CD4-positive, alpha-beta T cell treated with Interleukin-15 for 4 hours (primary cell): ENCODE measurements at regions not wholly inside any gene's neighbourhood (a gene's known extent, or its start where the extent isn't known, plus 50 kb on each side); places are given as distances from the start of the nearest gene placed in this dataset.

ENCODE experiments used
- DNase-seq: peaks from one replicate; pipeline ENCODE4 v3.0.0-alpha.2; 2020; ENCODE audit warnings: low spot score

GRCh38 chr2:126315828-126316227 is 340.1 kb upstream of the GYPC start:
- no peak for DNase-seq

DNA sequence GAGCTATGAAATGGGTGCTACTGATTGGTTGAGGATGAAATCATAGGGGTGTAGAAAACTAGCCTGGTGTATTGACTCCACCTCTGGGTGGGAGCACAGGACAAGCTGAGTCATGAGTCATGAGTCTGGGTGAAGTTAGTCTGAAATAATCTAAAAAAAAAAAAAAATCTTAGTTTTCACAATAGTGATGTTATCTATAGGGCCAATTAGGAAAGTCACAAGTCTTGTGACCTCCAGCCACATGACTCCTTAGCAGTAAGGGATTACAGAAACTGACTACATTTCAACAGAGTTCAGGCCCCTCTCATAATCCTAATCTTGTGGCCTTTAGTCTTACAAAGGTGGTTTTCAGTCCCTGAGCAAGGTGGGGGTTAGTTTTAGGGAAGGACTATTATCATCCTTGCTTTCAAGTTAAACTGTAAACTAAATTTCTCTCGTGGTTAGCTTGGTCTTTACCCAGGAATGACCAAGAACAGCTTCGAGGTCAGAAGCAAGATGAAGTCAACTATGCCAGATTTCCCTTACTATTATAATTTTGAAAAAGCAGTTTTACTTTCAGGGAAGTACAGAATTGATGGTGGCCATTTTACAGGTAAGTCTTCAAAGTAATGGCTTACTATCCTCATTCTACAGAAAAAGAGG is 338.0 kb upstream of the GYPC start:
- no peak for DNase-seq

DNA sequence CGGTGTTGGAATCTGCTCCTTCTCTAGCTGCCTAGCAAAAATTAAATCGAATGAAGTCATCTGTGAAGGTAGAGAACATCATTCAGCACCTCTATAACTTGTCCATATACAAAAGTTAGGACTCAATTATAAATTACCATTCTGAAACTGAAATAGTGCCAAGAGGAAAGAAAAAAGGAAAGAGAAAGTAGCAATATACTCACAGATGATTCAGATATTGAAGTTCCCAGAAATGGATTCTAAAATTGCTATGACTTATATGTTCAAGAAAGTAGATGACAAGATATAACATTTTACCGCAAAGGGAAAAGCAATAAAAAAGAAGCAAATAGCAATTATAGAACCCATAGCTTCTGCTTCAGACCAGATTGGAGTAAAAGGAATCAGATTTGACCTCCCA is 333.6 kb upstream of the GYPC start:
- no peak for DNase-seq

DNA sequence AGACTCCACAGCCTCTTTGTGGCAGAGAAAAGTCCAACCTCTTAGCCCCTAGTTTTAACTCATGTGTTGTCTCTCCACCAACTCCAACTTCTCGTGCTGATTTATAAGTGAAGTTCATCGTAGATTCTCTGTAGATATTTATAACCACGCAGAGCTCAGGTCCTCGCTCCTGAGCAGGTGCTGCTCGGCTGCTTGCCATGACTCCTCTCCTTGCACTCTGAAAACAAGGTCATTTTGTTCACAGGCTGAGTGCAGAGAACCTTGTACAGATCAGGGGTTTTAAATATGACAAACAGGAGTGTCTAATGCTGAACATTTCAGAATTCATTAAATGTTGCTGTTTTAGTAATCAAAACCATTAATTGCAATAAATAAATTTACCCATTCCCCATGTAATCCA is 330.8 kb upstream of the GYPC start:
- DNase-seq, result no peak

- DNase-seq, result no peak
Measured at GRCh38 chr2:126329173-126329572, 326.8 kb upstream of the GYPC start.

- DNase-seq, result no peak
Measured at GRCh38 chr2:126342457-126342856, 313.5 kb upstream of the GYPC start.

- no peak for DNase-seq
Measured at GRCh38 chr2:126343136-126343535, 312.8 kb upstream of the GYPC start.

DNA sequence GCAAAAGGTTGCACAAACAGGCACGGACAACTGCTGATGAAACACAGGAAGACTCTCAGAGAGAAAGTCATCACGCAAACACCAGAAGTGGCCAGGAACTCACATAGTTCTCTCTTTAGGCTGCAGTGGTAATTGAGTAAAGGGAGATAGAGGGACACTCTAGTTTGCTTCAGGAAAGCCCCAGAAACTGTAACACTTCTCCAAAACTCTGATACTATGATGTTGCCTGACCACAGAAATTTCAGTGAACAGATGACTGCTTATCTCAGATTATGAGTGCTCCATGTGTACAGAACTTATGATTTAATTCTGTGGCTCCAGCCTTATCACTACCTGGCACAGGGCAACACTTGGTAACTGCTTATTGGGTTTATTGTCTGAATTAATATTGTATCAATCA is 311.5 kb upstream of the GYPC start:
- no peak for DNase-seq

DNA sequence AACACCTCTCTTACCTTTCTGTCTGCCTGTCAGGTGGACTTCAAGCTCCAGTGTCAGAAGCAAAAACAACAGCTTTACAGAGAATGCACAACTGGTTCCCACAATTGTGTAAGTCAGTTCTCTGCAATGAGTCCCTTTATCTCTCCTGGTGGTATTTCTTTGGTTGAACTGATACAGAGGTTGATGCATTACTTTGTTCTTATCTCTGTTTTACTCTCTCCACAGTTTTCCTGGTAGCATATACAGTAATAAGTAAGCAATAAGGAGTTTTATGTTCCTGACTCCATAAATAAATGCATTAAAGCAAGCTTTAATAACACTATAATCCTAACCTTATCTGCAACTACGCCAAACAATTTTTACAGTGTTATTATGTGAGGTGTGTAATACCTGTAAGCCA is 310.3 kb upstream of the GYPC start:
- no peak for DNase-seq

DNA sequence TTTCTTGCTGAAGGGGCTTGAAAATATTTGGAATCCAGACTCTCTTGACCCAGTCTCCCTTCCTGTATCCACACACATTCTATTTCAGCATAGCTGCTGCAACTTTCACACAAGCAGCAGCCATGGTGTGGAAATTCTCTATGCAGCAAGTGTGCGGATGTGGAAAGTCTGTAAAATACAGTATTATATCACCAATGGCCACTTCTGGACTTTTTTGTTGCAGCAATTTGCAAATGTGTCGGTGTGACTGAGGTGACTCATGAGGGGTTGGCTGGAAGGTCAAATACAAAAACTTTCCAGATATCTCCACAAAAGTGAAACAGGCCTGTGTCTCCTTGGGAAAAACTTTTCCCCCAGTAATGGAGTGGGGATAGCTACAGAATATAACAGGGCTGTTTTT is 299.3 kb upstream of the GYPC start:
- no peak for DNase-seq

GRCh38 chr2:126358122-126358521 is 297.8 kb upstream of the GYPC start:
- DNase-seq, result no peak

DNA sequence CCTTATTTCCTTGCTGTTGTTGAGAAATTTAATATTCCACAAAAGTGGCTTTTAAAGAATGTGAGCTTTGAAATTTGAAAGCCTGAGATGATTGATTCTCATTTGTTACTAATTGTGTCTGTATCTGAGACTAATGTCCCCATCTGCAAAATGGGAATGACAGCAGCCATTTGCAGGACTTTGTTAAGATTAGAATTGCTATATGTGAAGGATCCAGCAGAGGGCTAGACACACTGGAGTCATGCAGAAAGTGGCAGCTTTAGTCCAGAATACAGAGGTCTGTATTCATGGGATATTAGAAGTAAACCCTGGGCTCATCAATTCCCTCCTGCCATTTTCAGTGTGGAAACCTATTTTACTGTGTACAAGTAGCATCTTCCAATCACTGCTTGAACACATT is 296.5 kb upstream of the GYPC start:
- peak; percentile 2 for DNase-seq

DNA sequence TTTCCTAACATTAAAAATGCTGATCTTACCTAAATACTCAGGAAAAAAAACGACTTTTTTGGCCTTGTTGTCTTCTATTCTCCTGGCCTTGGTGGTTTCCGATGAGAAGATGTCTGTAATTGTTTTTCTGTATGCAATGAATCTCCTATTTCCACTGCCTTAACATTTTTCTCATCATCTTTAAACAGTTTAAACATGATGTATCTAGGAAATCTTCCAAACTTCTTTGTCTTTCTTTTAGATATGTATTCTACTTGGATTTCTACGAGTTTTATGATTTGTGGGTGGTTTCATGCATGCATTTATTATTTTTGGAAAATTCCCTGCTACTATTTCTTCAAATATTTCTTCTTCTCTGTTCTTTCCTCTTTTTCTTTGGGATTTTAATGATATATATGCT is 288.6 kb upstream of the GYPC start:
- DNase-seq, result no peak

DNA sequence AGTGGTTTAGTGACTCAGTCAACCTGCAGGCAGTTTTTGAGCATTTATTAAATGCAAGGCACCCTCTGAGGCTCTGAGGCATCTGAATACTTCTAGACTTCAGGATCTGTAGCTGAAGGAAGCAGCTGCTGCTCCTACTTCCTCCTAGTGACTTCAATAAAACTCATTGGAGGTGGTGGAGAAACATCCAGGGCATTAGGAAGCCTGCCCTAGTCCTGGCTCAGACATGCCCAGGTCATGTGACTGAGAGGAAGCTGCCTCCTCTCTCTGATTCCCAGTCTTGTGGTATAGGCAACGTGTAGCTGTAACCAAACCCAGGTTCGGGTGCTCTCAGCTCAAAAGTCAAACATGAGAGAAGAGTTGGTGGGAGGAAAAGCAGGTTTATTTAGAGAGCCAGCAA is 287.2 kb upstream of the GYPC start:
- no peak for DNase-seq

GRCh38 chr2:126370201-126370600 is 285.8 kb upstream of the GYPC start:
- no peak for DNase-seq

DNA sequence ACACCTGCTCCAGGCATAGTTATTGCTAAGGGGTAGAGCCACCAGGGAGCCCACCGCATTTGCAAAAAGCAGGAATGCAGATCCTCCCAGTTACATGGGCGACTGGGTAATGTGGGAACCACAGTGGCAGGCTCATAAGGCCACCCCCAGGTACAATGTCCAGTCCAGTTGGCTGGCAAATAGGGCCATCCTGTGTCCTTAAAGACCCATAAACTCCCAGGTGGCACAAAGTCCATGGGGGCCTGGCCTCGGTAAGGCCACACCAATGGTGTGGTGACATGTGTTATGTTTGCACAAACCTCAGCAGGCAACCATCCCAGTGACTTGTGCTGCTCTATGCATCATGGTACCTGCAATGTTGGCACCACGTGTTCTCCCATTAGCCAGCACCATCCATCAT is 283.6 kb upstream of the GYPC start:
- DNase-seq, result no peak

GRCh38 chr2:126378176-126378575 is 277.8 kb upstream of the GYPC start:
- DNase-seq, result no peak

DNA sequence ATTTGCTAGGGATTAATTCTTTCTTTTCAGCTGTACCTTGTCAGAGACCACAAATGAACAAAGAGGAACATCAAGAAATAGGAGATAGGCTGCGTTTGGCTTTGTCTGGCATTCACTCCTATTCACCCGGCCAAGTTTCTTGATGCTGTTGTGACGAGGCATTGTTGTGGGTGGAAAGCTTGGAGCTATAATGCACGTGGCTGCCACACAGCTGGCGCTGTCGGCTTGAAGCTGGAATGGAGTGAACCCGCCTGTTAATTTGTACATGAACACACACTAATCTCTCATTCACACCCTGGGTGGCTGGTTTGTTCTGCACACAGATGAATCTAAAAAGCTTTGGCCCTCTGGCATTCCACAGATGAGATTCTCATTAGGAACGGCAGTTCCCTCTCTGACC is 274.9 kb upstream of the GYPC start:
- DNase-seq, result no peak

DNA sequence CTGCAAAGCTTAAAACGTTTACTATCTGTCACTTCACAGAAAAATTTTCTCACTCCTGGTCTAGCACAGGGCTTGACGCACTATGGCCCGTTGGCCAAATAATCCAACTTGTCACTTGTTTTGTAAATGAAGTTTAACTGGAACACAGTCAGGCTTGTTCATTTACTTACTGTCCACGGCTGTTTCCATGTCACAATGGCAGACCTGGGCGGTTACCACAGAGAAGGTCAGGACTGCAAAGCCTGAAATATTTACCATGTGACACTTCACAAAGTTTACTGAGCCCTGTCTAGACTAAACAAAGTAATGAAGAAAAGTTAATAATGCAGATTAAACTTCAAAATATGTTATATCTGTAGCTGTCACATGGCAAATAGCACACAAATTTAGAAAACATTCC is 273.0 kb upstream of the GYPC start:
- no peak for DNase-seq

- no peak for DNase-seq
Measured at GRCh38 chr2:126383800-126384199, 272.2 kb upstream of the GYPC start.

GRCh38 chr2:126385441-126385840 is 270.5 kb upstream of the GYPC start:
- DNase-seq, result no peak

- no peak for DNase-seq
Measured at GRCh38 chr2:126385983-126386382, 270.0 kb upstream of the GYPC start.

DNA sequence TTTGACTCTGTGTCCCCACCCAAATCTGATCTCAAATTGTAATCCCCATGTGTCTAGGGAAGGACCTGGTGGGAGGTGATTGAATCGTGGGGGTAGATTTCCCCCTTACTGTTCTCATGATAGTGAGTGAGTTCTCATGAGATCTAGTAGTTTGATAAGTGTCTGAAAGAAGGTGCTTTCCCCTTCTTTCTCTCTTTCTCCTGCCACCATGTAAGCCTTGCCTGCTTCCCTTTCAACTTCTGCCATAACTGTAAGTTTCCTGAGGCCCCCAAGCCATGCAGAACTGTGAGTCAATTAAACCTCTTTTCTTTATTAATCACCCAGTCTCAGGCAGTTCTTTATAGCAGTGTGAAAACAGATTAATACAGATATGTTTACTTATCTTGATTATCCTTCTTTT is 266.5 kb upstream of the GYPC start:
- no peak for DNase-seq

GRCh38 chr2:126392889-126393288 is 263.1 kb upstream of the GYPC start:
- no peak for DNase-seq

- DNase-seq, result no peak
Measured at GRCh38 chr2:126399001-126399400, 257.0 kb upstream of the GYPC start.
